ENCODE measurements at regions not wholly inside any gene's neighbourhood (a gene's known extent, or its start where the extent isn't known, plus 50 kb on each side); places are given as distances from the start of the nearest gene placed in this dataset.

GRCh38 chr2:204264621-204265140 is 280.6 kb upstream of the PARD3B start:
- TF ChIP-seq EZH2 (IDR thresholded peaks at IDR 0.05; ENCODE audit: borderline replicate concordance, low read length) (no peak), CTCF (IDR thresholded peaks at IDR 0.05; ENCODE audit: low read length) (no peak)
- Histone ChIP-seq H3K9me2 (ENCODE audit: low read depth, low read length) (no peaks in the 10 kb centered on the region), H3K79me2 (ENCODE audit: insufficient read depth, low read length) (no peaks in the 10 kb centered on the region), H3K4me1 (ENCODE audit: insufficient read depth, low read length, severe bottlenecking) (no peaks in the 10 kb centered on the region), H3F3A (ENCODE audit: insufficient read depth, low read length) (no peaks in the 10 kb centered on the region), H2AFZ (ENCODE audit: low read length) (no peak overlapping the region), H3K27me3 (ENCODE audit: insufficient read depth, low read length) (no peaks in the 10 kb centered on the region; the same call in 1 of the 2 replicates), H3K4me3 (ENCODE audit: low read depth, low read length, poor library complexity, severe bottlenecking) (no peak overlapping the region), H3K36me3 (ENCODE audit: insufficient read depth, low read length) (no peaks in the 10 kb centered on the region), H3K27ac (ENCODE audit: low read depth, low read length, poor library complexity, severe bottlenecking) (no peak overlapping the region), H3K9ac (ENCODE audit: low read length) (no peak overlapping the region), H4K20me1 (ENCODE audit: insufficient read depth, low read length) (no peaks in the 10 kb centered on the region), H3K9me3 (ENCODE audit: low read length) (no peaks in the 10 kb centered on the region), H3K4me2 (ENCODE audit: low read length) (no peak overlapping the region)

- TF ChIP-seq EZH2 (IDR thresholded peaks at IDR 0.05; ENCODE audit: borderline replicate concordance, low read length) (no peak), CTCF (IDR thresholded peaks at IDR 0.05; ENCODE audit: low read length) (no peak)
- Histone ChIP-seq H3K79me2 (ENCODE audit: insufficient read depth, low read length) (no peaks in the 10 kb centered on the region), H3K36me3 (ENCODE audit: insufficient read depth, low read length) (no peaks in the 10 kb centered on the region)
Observed at GRCh38 chr2:204265681-204266181, 279.5 kb upstream of the PARD3B start.

GRCh38 chr2:204268458-204268857 is 276.8 kb upstream of the PARD3B start:
- H3K27ac ChIP-seq (ENCODE audit: low read depth, low read length, poor library complexity, severe bottlenecking): no peak overlapping the region
- no peak overlapping the region for H3K9ac ChIP-seq (ENCODE audit: low read length)
- no peaks in the 10 kb centered on the region for H3F3A ChIP-seq (ENCODE audit: insufficient read depth, low read length)
- no peaks in the 10 kb centered on the region for H3K4me1 ChIP-seq (ENCODE audit: insufficient read depth, low read length, severe bottlenecking)
- TF ChIP-seq CTCF (IDR thresholded peaks at IDR 0.05; ENCODE audit: low read length) (no peak), EZH2 (IDR thresholded peaks at IDR 0.05; ENCODE audit: borderline replicate concordance, low read length) (no peak)
- H3K4me3 ChIP-seq (ENCODE audit: low read depth, low read length, poor library complexity, severe bottlenecking): no peak overlapping the region
- H2AFZ ChIP-seq (ENCODE audit: low read length): no peak overlapping the region
- H4K20me1 ChIP-seq (ENCODE audit: insufficient read depth, low read length): no peaks in the 10 kb centered on the region
- no peak overlapping the region for H3K4me2 ChIP-seq (ENCODE audit: low read length)
- H3K9me3 ChIP-seq (ENCODE audit: low read length): no peaks in the 10 kb centered on the region
- no peaks in the 10 kb centered on the region for H3K9me2 ChIP-seq (ENCODE audit: low read depth, low read length)
- no peaks in the 10 kb centered on the region for H3K36me3 ChIP-seq (ENCODE audit: insufficient read depth, low read length)
- H3K79me2 ChIP-seq (ENCODE audit: insufficient read depth, low read length): no peaks in the 10 kb centered on the region
- H3K27me3 ChIP-seq (ENCODE audit: insufficient read depth, low read length): no peaks in the 10 kb centered on the region; the same call in 1 of the 2 replicates

More at GRCh38 chr2:204265681-204266181, 279.5 kb upstream of the PARD3B start:
- Histone ChIP-seq H3F3A (ENCODE audit: insufficient read depth, low read length) (no peaks in the 10 kb centered on the region), H3K27ac (ENCODE audit: low read depth, low read length, poor library complexity, severe bottlenecking) (no peak overlapping the region), H3K4me3 (ENCODE audit: low read depth, low read length, poor library complexity, severe bottlenecking) (no peak overlapping the region), H2AFZ (ENCODE audit: low read length) (no peak overlapping the region), H3K27me3 (ENCODE audit: insufficient read depth, low read length) (no peaks in the 10 kb centered on the region; the same call in 1 of the 2 replicates), H4K20me1 (ENCODE audit: insufficient read depth, low read length) (no peaks in the 10 kb centered on the region), H3K9me3 (ENCODE audit: low read length) (no peaks in the 10 kb centered on the region), H3K9me2 (ENCODE audit: low read depth, low read length) (no peaks in the 10 kb centered on the region), H3K4me1 (ENCODE audit: insufficient read depth, low read length, severe bottlenecking) (no peaks in the 10 kb centered on the region), H3K9ac (ENCODE audit: low read length) (no peak overlapping the region), H3K4me2 (ENCODE audit: low read length) (no peak overlapping the region)
